GM18507 (cell line): ENCODE measurements at regions not wholly inside any gene's neighbourhood (a gene's known extent, or its start where the extent isn't known, plus 50 kb on each side); places are given as distances from the start of the nearest gene placed in this dataset.
"Not testable (repeated sequence)": the region's sequence is repeated elsewhere in the genome, so short reads cannot be mapped to it uniquely, and the experiment has no call there.

Experiments used
- DNase-seq: peaks from one replicate; pipeline ENCODE4 v3.0.0; 2011; ENCODE audit warnings: low read depth; ENCODE audit not compliant: insufficient read length; ENCODE audit errors: extremely low spot score
- FAIRE-seq: peaks from 2 replicates; lab custom pipeline; 2011; peaks lifted over from hg19 to GRCh38; lab: Jason Lieb, UNC

- no peak for FAIRE-seq
- DNase-seq, result no peak
Measured at GRCh38 chr2:198307093-198307492, 502.7 kb downstream of the PLCL1 start.

DNA sequence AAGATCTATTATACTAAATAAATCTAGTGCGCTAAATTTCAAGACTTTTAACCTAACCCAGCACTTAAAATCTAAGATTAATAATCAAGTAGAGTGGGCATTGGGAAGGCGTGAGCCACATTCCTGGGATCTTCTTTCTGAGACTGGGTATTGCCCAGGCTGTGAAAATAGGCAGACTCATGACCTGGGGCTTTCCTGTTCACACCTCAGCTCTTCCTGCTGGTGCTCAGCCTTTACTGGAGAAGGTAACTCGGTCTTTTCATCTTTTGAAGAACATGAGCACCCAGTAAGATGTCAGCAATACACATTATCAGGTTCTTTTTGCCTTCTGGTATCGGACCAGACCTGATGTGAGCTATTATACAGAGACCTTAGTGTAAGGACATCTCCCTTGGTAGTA, 500.5 kb downstream of the PLCL1 start:
- FAIRE-seq (no peak), DNase-seq (no peak)

GRCh38 chr2:198297350-198297749, 493.0 kb downstream of the PLCL1 start:
- DNase-seq, result no peak
- no peak for FAIRE-seq

GRCh38 chr2:198296665-198297308, 492.4 kb downstream of the PLCL1 start:
- peak; percentile 63 for FAIRE-seq
- peak; percentile 28 for DNase-seq

GRCh38 chr2:198293281-198293680, 488.9 kb downstream of the PLCL1 start:
- DNase-seq (no peak), FAIRE-seq (no peak)

DNA sequence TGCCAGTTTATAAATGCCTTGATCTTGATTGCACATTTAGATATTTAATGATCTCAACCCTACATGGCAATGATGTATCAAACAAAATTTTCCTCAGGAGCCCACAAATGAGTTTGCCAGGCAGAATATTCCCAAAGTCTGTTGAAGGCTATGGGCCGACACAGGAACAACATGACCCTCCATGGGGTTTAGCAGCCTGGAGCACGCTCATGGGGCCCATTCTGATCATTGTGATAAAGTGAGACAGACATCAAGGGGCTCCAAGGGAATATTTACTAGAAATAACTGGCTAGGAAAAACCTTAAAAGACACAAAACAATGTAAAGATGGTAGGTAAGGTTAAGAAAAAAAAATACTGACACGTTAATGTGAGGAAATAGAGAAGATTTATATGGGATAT, 485.4 kb downstream of the PLCL1 start:
- DNase-seq (no peak), FAIRE-seq (no peak)

DNA sequence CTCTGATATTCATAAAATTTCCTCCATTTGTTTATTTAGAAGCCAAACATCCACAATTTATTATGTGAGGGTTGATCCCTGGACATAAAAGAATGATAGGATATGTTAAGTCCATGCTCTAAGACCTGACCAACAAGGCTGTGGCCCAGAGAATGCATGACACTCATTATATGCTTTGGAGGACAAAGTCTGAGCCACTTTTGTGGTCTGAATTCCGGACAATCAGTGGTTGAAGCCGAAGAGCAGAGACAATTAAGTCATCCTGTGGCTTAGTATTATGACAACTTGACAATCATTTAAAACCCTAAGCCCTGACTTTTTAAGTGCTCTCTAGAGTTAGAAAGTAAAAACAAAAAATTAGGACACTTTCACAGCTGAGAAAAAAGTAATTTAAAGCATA, 483.3 kb downstream of the PLCL1 start:
- DNase-seq, result no peak
- FAIRE-seq, result no peak

GRCh38 chr2:198285216-198285615, 480.8 kb downstream of the PLCL1 start:
- DNase-seq (no peak), FAIRE-seq (no peak)

GRCh38 chr2:198283146-198283545, 478.8 kb downstream of the PLCL1 start:
- FAIRE-seq (no peak), DNase-seq (no peak)

DNA sequence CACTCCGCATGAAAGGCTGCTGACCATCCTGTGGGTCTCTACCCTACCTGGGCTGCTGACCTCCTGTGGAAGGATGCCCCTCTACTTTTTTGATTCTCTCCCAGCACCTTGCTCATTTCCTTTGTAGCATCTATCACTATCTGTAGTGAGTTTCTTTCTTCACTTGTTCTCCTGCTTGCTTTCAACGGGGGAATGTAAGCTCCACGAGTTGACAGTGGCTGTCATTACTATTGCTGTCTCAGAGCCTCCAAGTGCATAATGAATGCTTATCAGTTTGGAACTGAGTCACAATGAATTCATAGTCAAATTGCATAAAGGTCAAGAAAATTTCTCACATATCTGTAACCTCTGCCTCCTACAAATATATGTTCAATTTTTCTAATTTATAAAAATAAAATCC, 477.7 kb downstream of the PLCL1 start:
- no peak for FAIRE-seq
- DNase-seq, result no peak

GRCh38 chr2:198280145-198280544, 475.8 kb downstream of the PLCL1 start:
- DNase-seq (no peak), FAIRE-seq (no peak)

GRCh38 chr2:198279026-198279425, 474.6 kb downstream of the PLCL1 start:
- FAIRE-seq (no peak), DNase-seq (no peak)

DNA sequence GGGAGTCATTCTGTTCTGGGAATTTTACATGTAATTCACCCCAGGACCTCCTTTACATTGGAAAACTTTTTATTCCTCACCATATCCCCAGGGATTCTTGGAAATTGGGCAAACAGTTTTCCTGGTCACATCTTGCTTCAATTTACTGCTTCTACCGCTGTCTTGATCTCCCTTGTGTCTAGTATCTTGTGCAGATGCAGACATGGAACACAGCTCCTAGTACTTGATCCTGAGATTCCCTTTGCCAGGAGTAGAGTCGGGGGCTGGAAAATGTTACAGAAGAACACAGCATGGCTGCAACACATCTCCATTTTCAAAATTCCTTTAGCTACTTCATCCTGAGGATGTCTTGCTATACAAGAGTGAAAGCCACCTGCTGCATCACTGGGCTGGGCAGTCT, 472.8 kb downstream of the PLCL1 start:
- FAIRE-seq (no peak), DNase-seq (no peak)

GRCh38 chr2:198273660-198274059, 469.3 kb downstream of the PLCL1 start:
- FAIRE-seq (no peak), DNase-seq (no peak)

DNA sequence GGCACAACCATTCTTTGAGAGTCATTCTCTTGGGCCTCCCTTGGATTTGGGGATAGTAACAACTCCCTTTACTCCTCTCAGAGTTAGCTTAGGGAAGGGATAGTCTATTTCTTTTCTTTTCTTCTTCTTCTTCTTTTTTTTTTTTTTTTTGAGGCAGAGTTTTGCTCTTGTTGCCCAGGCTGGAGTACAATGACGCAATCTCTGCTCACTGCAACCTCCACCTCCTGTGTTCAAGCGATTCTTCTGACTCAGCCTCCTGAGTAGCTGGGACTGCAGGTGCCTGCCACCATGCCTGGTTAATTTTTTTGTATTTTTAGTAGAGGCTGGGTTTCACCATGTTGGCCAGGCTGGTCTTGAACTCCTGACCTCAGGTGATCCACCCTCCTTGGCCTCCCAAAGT, 465.8 kb downstream of the PLCL1 start:
- DNase-seq, FAIRE-seq: not testable (repeated sequence)

- FAIRE-seq (no peak), DNase-seq (no peak)
Measured at GRCh38 chr2:198268519-198268918, 464.1 kb downstream of the PLCL1 start.

GRCh38 chr2:198259496-198259895, 455.1 kb downstream of the PLCL1 start:
- FAIRE-seq (no peak), DNase-seq (no peak)

GRCh38 chr2:198254536-198255090, 450.2 kb downstream of the PLCL1 start:
- DNase-seq (no peak), FAIRE-seq (no peak)

DNA sequence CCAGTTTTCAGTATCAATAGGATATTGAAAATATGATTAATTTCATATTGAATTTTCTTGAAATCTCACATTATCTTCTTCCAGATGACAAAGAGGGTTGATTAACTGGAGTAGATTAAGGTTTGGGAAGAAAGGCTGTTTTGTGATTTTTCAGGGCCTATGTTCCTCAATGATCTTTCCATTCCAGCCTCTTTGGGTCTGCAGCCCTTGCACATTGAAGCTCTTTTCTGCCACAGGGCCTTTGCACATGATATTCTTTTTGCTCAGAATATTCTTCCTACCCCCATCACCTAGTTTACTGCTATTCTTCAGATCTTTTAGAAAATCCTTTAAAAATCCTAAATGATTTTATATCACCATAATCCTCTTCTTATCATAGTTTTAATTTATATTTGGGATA, 449.6 kb downstream of the PLCL1 start:
- FAIRE-seq, result no peak

DNA sequence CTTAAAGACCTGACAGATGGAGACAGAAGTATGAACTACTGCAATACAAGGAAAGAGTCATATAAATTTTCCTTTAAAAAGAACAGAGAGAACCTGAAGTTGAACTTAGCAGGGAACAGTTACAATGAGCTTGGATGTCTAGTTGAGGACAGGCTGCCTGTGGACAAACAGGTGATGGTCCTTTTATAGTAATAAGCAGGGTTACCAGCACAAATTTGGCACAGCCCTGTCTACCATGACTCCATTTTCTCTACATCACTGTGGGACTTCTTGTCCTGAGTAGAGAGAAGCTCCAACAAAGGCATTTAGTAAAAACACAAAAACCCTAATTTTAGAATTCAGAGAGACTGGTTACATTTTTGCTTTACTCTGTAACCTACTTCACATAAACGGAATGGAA, 448.1 kb downstream of the PLCL1 start:
- FAIRE-seq (no peak), DNase-seq (no peak)

More for the DNA sequence above, 449.6 kb downstream of the PLCL1 start:
- DNase-seq, result no peak

- DNase-seq, result no peak
Measured at GRCh38 chr2:198242093-198242492, 437.7 kb downstream of the PLCL1 start.

DNA sequence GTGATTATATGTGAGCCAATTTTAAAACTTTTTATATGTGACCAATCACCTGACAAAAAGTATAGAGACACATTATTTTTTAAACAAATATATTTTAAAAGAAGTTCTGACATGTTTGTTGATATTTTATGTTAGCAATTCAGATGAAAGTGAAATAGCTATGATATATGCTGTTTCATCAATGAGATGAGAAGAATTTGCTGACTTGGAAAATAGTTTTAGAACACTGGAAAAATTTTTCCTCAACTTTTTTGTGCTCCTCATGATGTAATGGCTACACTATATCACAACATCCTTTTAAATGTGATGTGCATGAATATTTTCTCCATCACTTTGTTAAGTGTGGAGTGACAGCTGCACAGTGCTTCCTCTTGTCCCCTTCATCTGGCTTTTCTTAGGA, 434.0 kb downstream of the PLCL1 start:
- FAIRE-seq (no peak), DNase-seq (no peak)

More at GRCh38 chr2:198242093-198242492, 437.7 kb downstream of the PLCL1 start:
- FAIRE-seq, result no peak
